ENCODE measurements at regions not wholly inside any gene's neighbourhood (a gene's known extent, or its start where the extent isn't known, plus 50 kb on each side); places are given as distances from the start of the nearest gene placed in this dataset.

DNA sequence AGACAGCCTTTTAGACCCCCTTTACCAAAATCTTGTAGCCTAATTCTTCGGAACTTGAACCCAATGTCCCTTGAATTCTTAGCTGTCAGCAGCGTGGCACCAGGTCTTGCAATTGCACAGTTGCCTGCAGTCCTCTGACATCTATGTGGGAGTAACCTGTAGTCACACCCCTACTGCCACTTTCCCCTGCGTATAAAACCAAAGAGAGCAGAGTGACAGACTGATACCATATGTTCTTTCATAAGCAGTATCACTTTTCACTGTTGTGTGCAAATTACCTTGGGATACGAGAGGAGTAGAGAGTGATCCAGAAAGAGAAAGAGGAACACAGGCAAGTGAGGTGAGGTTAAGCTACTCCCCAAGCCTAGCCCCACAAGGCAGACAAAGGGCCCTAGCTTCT, 364.3 kb upstream of the ADAMTSL1 start:
- no peak for DNase-seq (ENCODE audit: low read depth)
- H3K4me3 ChIP-seq (ENCODE audit: low read length) = no peak overlapping the region
- TF ChIP-seq, protein P1, sequence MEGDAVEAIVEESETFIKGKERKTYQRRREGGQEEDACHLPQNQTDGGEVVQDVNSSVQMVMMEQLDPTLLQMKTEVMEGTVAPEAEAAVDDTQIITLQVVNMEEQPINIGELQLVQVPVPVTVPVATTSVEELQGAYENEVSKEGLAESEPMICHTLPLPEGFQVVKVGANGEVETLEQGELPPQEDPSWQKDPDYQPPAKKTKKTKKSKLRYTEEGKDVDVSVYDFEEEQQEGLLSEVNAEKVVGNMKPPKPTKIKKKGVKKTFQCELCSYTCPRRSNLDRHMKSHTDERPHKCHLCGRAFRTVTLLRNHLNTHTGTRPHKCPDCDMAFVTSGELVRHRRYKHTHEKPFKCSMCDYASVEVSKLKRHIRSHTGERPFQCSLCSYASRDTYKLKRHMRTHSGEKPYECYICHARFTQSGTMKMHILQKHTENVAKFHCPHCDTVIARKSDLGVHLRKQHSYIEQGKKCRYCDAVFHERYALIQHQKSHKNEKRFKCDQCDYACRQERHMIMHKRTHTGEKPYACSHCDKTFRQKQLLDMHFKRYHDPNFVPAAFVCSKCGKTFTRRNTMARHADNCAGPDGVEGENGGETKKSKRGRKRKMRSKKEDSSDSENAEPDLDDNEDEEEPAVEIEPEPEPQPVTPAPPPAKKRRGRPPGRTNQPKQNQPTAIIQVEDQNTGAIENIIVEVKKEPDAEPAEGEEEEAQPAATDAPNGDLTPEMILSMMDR (conservative IDR thresholded peaks at IDR 0.05; ENCODE audit: low read depth, low read length) = no peak

DNA sequence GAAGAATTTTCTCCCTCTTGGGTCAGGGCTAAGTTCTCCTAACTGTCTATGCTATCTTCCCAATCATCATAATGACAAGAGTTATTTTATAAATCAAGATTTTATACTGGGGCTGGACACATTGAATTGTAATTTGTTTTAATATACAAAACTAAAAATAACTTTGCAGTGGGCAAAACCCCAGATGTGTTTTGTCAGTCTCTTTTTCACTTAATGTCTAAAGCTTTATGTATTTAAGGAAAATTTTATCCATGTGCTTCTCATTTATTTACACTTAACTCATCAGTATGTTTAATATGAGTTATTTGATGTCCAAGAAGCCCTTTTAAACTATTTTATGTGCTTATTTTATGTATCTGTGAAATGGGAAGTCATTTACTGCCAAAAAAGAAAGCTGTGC, 362.8 kb upstream of the ADAMTSL1 start:
- TF ChIP-seq, protein P1 (conservative IDR thresholded peaks at IDR 0.05; ENCODE audit: low read depth, low read length) = no peak
- no peak for DNase-seq (ENCODE audit: low read depth)
- no peak overlapping the region for H3K4me3 ChIP-seq (ENCODE audit: low read length)

- TF ChIP-seq, protein P1 (conservative IDR thresholded peaks at IDR 0.05; ENCODE audit: low read depth, low read length) = no peak
- DNase-seq (ENCODE audit: low read depth) = peak; percentile 7
- H3K4me3 ChIP-seq (ENCODE audit: low read length) = no peak overlapping the region
Observed at GRCh38 chr9:18114559-18115475, 359.1 kb upstream of the ADAMTSL1 start.

GRCh38 chr9:18118268-18118667, 355.7 kb upstream of the ADAMTSL1 start:
- no peak for DNase-seq (ENCODE audit: low read depth)
- no peak overlapping the region for H3K4me3 ChIP-seq (ENCODE audit: low read length)
- TF ChIP-seq, protein P1 (conservative IDR thresholded peaks at IDR 0.05; ENCODE audit: low read depth, low read length) = no peak

- no peak for DNase-seq (ENCODE audit: low read depth)
- H3K4me3 ChIP-seq (ENCODE audit: low read length) = no peak overlapping the region
- TF ChIP-seq, protein P1 (conservative IDR thresholded peaks at IDR 0.05; ENCODE audit: low read depth, low read length) = no peak
Observed at GRCh38 chr9:18122171-18122570, 351.8 kb upstream of the ADAMTSL1 start.

DNA sequence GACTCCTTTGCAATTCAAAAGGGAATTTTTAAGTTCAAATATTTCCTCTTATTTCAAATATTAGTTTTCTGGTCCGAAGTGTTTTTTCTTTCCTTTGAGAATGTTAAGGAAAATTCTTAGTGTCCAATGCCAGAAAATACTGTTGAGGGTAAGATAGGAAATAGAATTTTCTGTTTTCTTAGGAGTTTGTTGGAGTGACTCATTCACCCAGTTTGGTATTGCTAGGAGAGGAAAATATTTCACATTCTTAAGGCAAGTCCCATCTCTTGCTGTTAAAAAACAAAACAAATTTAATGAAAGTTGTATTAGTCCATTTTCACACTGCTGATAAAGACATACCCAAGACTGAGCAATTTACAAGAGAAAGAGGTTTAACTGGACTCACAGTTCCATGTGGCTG, 349.2 kb upstream of the ADAMTSL1 start:
- DNase-seq (ENCODE audit: low read depth) = peak; percentile 32
- TF ChIP-seq, protein P1 (conservative IDR thresholded peaks at IDR 0.05; ENCODE audit: low read depth, low read length) = no peak
- H3K4me3 ChIP-seq (ENCODE audit: low read length) = no peak overlapping the region

Measured in retinal pigment epithelial cell (primary cell).